Neutrophil (primary cell): ENCODE measurements at regions not wholly inside any gene's neighbourhood (a gene's known extent, or its start where the extent isn't known, plus 50 kb on each side); places are given as distances from the start of the nearest gene placed in this dataset.

Experiments
- H3K27ac ChIP-seq: fragments of 200-600 bp; sonication (generic); 2 replicates; pipeline ENCODE4 v1.5.1; 2016; ENCODE audit warnings: mild to moderate bottlenecking, moderate library complexity
- H3K27me3 ChIP-seq: fragments of 200-600 bp; sonication (generic); 2 replicates; pipeline ENCODE4 v1.6.0; 2016; ENCODE audit warnings: mild to moderate bottlenecking
- H3K36me3 ChIP-seq: fragments of 200-600 bp; sonication (generic); 2 replicates; pipeline ENCODE4 v1.5.1; 2017
- H3K4me1 ChIP-seq, 2 experiments: fragments of 200-600 bp in 1 of 2; sonication (generic) in 1 of 2; 1 replicate in 1 of 2; 2 replicates in 1 of 2; pipeline versions ENCODE4 v1.5.1 to v1.6.1; 2013 to 2016; ENCODE audit warnings: low read depth in 1 of 2, low read length in 1 of 2, mild to moderate bottlenecking in 1 of 2, moderate library complexity in 1 of 2; ENCODE audit not compliant: control insufficient read depth in 1 of 2, insufficient read depth in 1 of 2
- H3K4me3 ChIP-seq, 2 experiments: fragments of 200-600 bp in 1 of 2; sonication (generic) in 1 of 2; 1 replicate in 1 of 2; 2 replicates in 1 of 2; pipeline ENCODE4 v1.5.1; 2013 to 2016; ENCODE audit warnings: low read depth in 1 of 2, low read length in 1 of 2, mild to moderate bottlenecking in 1 of 2, moderate library complexity in 1 of 2
- H3K9me3 ChIP-seq: fragments of 200-600 bp; sonication (generic); 2 replicates; pipeline ENCODE4 v1.5.1; 2016
- CTCF ChIP-seq: fragments of 200-600 bp; sonication (generic); IDR thresholded peaks from 2 replicates; pipeline ENCODE4 v1.5.1; 2016; ENCODE audit warnings: antibody characterized with exemption

DNA sequence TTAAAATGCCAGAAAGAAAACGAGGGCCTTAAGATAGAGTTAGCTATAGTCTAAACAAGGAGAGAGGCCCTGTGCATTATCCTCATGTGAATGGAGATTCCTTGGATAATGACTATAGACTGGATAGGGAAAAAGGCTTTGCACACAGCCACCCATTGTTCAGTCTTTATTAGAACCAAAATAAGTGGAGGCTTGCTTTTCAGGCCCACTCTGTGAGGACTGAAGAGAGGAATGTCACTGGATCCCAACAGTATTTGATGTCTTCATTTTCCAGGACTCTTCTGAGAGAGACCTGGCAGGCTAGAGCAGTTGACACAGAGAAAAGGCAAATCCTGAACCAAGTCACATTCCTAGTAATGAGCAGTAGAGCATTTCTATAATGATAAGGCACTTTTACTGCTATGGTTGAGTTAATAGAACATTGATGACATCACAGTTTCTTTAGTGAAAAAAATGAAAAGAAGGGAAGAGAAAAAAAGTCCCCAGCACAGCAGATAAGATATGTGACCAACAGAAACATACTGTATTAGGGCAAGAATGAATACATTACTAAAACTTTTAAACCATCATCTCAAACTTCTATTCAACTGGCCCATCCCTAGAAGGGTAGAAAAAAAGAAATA is 315.1 kb downstream of the EPHA7 start:
- TF ChIP-seq CTCF, result no peak
- no peaks in the 10 kb centered on the region for H3K27me3 ChIP-seq
- no peaks in the 10 kb centered on the region for H3K4me1 ChIP-seq
- H3K36me3 ChIP-seq, result no peaks in the 10 kb centered on the region
- no peak overlapping the region for H3K4me3 ChIP-seq
- no peaks in the 10 kb centered on the region for H3K9me3 ChIP-seq
- no peak overlapping the region for H3K27ac ChIP-seq

DNA sequence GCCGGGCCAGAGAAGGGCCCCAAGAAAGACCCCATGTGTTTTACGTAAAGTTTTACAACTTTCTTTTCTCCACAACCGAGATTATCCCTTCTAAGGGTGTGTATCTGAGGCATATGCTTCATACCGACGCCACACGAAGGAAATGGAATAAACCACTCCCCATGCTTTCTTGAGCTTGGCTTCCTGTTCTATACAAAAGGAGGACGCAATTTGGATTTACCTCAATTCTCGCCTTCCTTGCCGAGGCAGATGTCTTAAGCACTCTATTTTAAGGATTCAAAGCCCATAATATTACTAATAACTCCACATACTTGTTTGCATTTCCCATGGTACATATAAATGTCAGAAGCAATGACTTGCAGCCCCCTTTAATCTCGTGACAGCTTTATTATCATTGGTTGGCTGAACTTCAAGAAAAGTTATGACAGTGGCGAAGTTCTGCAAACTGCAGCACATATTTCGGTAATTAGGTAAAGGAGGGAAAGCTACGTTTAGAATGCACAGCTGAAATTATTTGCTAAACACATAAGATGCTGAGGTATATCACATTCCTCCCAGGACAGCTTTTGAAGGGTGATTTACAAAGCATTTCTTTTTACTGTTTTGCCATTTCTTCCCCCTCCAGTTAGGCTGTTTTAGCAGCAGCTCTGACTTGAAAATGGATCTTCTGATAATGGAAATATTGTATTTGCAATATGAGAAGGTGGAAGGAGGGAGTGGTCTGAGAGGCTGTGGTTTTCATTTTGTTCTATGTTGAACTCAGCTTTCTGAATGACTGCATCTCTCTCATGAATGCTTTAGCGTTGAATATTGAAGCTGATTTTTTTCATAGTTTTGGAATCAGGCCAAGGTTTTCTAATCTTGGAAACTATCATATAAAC is 330.5 kb downstream of the EPHA7 start:
- Histone ChIP-seq H3K4me1 (no peaks in the 10 kb centered on the region), H3K27me3 (no peaks in the 10 kb centered on the region), H3K9me3 (no peaks in the 10 kb centered on the region), H3K4me3 (no peak overlapping the region), H3K36me3 (no peaks in the 10 kb centered on the region), H3K27ac (no peak overlapping the region)
- no peak for TF ChIP-seq CTCF

DNA sequence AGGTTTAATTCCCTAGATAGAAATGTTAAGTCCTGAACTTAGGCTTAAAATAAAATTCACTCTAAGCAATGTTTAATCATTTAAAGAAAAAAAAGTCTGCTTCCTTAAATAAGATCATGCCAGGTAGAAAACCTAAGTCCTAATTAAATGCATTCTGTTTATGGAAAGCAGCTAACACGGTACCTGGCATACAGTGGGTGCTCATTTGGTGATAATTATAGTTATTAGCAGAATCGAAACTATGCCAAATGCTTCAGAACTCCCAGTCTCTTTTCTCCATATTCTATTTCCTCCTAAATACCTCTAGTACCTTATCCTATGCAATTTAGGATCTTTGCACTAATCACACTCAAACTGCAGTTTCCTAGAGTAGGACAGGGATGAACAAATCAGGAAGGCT is 331.8 kb downstream of the EPHA7 start:
- TF ChIP-seq CTCF, result no peak
- H3K4me3 ChIP-seq, result no peak overlapping the region

DNA sequence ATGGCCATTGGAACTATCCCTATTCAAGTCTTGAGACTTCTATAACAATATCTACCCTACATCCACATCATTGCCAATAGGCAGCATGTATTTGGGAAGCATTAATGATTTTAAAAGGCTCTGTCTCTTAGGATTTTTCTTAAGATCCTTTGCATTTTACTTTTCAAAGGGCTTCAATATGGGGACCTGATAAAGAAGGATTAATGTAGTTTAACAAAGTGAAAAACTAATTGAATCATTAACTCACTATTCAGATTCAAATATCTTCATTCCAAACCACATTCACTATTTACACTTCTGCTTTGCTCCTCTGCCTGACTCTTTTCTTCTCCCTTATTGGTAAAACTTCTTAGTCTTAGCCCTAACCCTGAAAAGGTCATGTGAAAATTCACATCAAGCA is 333.0 kb downstream of the EPHA7 start:
- no peaks in the 10 kb centered on the region for H3K4me1 ChIP-seq
- TF ChIP-seq CTCF, result no peak
- H3K9me3 ChIP-seq, result no peaks in the 10 kb centered on the region
- no peaks in the 10 kb centered on the region for H3K36me3 ChIP-seq
- H3K27me3 ChIP-seq, result no peaks in the 10 kb centered on the region
- no peak overlapping the region for H3K4me3 ChIP-seq
- no peak overlapping the region for H3K27ac ChIP-seq

More for the DNA sequence above, 331.8 kb downstream of the EPHA7 start:
- Histone ChIP-seq H3K27me3 (no peaks in the 10 kb centered on the region), H3K9me3 (no peaks in the 10 kb centered on the region), H3K27ac (no peak overlapping the region), H3K36me3 (no peaks in the 10 kb centered on the region), H3K4me1 (no peaks in the 10 kb centered on the region)

- Histone ChIP-seq H3K36me3 (no peaks in the 10 kb centered on the region), H3K9me3 (no peaks in the 10 kb centered on the region), H3K4me1 (no peaks in the 10 kb centered on the region), H3K27me3 (no peaks in the 10 kb centered on the region), H3K27ac (no peak overlapping the region), H3K4me3 (no peak overlapping the region)
- TF ChIP-seq CTCF, result no peak
Observed at GRCh38 chr6:93083337-93084230, 335.8 kb downstream of the EPHA7 start.
